ENCODE measurements at regions not wholly inside any gene's neighbourhood (a gene's known extent, or its start where the extent isn't known, plus 50 kb on each side); places are given as distances from the start of the nearest gene placed in this dataset.

- no peaks in the 10 kb centered on the region for H3K36me3 ChIP-seq (ENCODE audit: insufficient read depth in 1 of 2, low read depth in 1 of 2)
- no peak for TF ChIP-seq CTCF (IDR thresholded peaks at IDR 0.05)
- H3K4me3 ChIP-seq: no peak overlapping the region
- no peaks in the 10 kb centered on the region for H3K27me3 ChIP-seq (ENCODE audit: insufficient read depth in 3 of 3, low read length in 2 of 3)
- 32 to 52% (median 34%) methylated on average over 2 of the region's 2 CpGs for WGBS, 3 donors
- ATAC-seq (peak; percentile 88 to 92 (median 88)), DNase-seq (peak; percentile 61 to 89)
- peaks cover 25% of the 10 kb centered on the region for H3K4me1 ChIP-seq
- H3K9me3 ChIP-seq: no peaks in the 10 kb centered on the region
- peak overlapping the region; percentile 92 for H3K27ac ChIP-seq
- intact Hi-C loops (cut with DNase I): loop anchor here in 1 of 2 donors (1.0 to 10.0 kb wide), 4 partner anchors 32 to 364 kb away; no protein-coding TSS in a partner anchor
These were observed 122.6 kb downstream of the AQP9 start for GRCh38 chr15:58260725-58261267.

GRCh38 chr15:58261368-58261767 lies 123.2 kb downstream of the AQP9 start:
- Histone ChIP-seq H3K36me3 (ENCODE audit: insufficient read depth in 1 of 2, low read depth in 1 of 2) (no peaks in the 10 kb centered on the region), H3K9me3 (no peaks in the 10 kb centered on the region), H3K4me3 (no peak overlapping the region), H3K27me3 (ENCODE audit: insufficient read depth in 3 of 3, low read length in 2 of 3) (no peaks in the 10 kb centered on the region), H3K27ac (peak overlapping the region; percentile 92), H3K4me1 (peaks cover 25% of the 10 kb centered on the region)
- WGBS, 3 donors: 47 to 74% (median 56%) methylated on average over 5 of the region's 5 CpGs
- no peak for TF ChIP-seq CTCF (IDR thresholded peaks at IDR 0.05)
- DNase-seq (peak in 1 of 2 donors; percentile 66), ATAC-seq (peak; percentile 26 to 39 (median 33))
- intact Hi-C loops (cut with DNase I): loop anchor here in 1 of 2 donors (5.0 to 10.0 kb wide), 3 partner anchors 71 to 363 kb away; no protein-coding TSS in a partner anchor

GRCh38 chr15:58264053-58264971 lies 126.1 kb downstream of the AQP9 start:
- ATAC-seq: no peak
- no peaks in the 10 kb centered on the region for H3K36me3 ChIP-seq (ENCODE audit: insufficient read depth in 1 of 2, low read depth in 1 of 2)
- no peak for TF ChIP-seq CTCF (IDR thresholded peaks at IDR 0.05)
- H3K4me1 ChIP-seq: peaks cover 12% of the 10 kb centered on the region
- H3K4me3 ChIP-seq: no peak overlapping the region
- no peaks in the 10 kb centered on the region for H3K9me3 ChIP-seq
- 81 to 86% (median 84%) methylated on average over 4 of the region's 4 CpGs for WGBS, 3 donors
- intact Hi-C loops (cut with DNase I): loop anchor here in 1 of 2 donors (5.0 to 10.0 kb wide), 3 partner anchors 68 to 360 kb away; no protein-coding TSS in a partner anchor
- no peaks in the 10 kb centered on the region for H3K27me3 ChIP-seq (ENCODE audit: insufficient read depth in 3 of 3, low read length in 2 of 3)
- H3K27ac ChIP-seq: no peak overlapping the region
- DNase-seq: no peak

- no peaks in the 10 kb centered on the region for H3K27me3 ChIP-seq (ENCODE audit: insufficient read depth in 3 of 3, low read length in 2 of 3)
- WGBS, 3 donors: 80 to 92% (median 83%) methylated on average over 1 of the region's 1 CpG
- no peak for DNase-seq
- no peak for ATAC-seq
- H3K4me3 ChIP-seq: no peak overlapping the region
- H3K36me3 ChIP-seq (ENCODE audit: insufficient read depth in 1 of 2, low read depth in 1 of 2): no peaks in the 10 kb centered on the region
- intact Hi-C loops (cut with DNase I): loop anchor here in 1 of 2 donors (10.0 kb wide), 1 partner anchor 358 kb away; no protein-coding TSS in a partner anchor
- H3K27ac ChIP-seq: no peak overlapping the region
- H3K9me3 ChIP-seq: peaks cover 11% of the 10 kb centered on the region
- TF ChIP-seq CTCF (IDR thresholded peaks at IDR 0.05): no peak
- no peaks in the 10 kb centered on the region for H3K4me1 ChIP-seq
These were observed 128.9 kb downstream of the AQP9 start for GRCh38 chr15:58267051-58267450.

Measured in psoas muscle (tissue), 7 donors.